Breast epithelium (tissue), 4 donors: ENCODE measurements at regions not wholly inside any gene's neighbourhood (a gene's known extent, or its start where the extent isn't known, plus 50 kb on each side); places are given as distances from the start of the nearest gene placed in this dataset.
"Not testable (repeated sequence)": the region's sequence is repeated elsewhere in the genome, so short reads cannot be mapped to it uniquely, and the experiment has no call there.

ENCODE experiments used
- DNase-seq, 2 donors: peaks; one replicate each; pipeline ENCODE4 v3.0.0-alpha.2; 2019; ENCODE audit warnings: low spot score in 2 of 2
- H3K27ac ChIP-seq, 2 donors: fragments of 200-600 bp; sonication (generic) in 1 of 2; one replicate each; pipeline ENCODE4 v1.5.1; 2016 to 2019; ENCODE audit warnings: mild to moderate bottlenecking in 1 of 2
- H3K27me3 ChIP-seq, 2 donors: fragments of 200-600 bp; sonication (generic) in 1 of 2; one replicate each; pipeline versions ENCODE4 v1.5.1 to v1.6.0; 2017 to 2019; ENCODE audit warnings: control low read depth in 1 of 2, mild to moderate bottlenecking in 1 of 2
- H3K36me3 ChIP-seq: fragments of 200-600 bp; one replicate; pipeline ENCODE4 v1.5.1; 2019
- H3K4me1 ChIP-seq, 2 donors: fragments of 200-600 bp; sonication (generic); one replicate each; pipeline ENCODE4 v1.5.1; 2016 to 2019; ENCODE audit warnings: control low read depth in 1 of 2
- H3K4me3 ChIP-seq, 3 donors: fragments of 200-600 bp; sonication (generic); 1 replicate in 2 of 3; 2 replicates in 1 of 3; pipeline ENCODE4 v1.5.1; 2016 to 2019; ENCODE audit warnings: mild to moderate bottlenecking in 3 of 3, moderate library complexity in 2 of 3
- H3K9me3 ChIP-seq, 2 donors: fragments of 200-600 bp; sonication (generic) in 1 of 2; one replicate each; pipeline ENCODE4 v1.5.1; 2016 to 2019; ENCODE audit warnings: control low read depth in 1 of 2
- intact Hi-C: fragments of 100-400 bp; cut with DNase I; formaldehyde crosslinking; loops from one replicate; pipeline ENCODE4 v1.15.1; 2023; ENCODE audit warnings: low total_unique reads

DNA sequence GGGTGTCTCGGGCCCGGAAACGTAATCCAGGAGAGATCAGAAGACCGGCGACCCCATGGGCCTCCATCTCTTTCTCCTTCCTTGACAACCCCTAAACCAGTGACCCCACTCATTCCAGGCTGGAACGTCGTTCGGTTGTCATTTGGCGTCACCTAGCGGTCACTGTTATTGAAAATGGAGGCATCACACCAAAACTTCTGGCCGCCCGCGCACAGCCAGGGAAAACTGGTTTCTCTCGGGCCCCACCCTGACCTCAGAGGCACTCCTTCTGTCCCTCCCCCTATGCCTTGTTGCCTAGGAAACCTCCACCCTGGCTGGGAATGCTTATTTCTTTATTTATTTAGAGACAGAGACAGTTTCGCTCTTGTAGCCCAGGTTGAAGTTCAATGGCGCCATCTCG lies 2327.3 kb upstream of the TPTE start:
- intact Hi-C loops: not testable (repeated sequence)

DNA sequence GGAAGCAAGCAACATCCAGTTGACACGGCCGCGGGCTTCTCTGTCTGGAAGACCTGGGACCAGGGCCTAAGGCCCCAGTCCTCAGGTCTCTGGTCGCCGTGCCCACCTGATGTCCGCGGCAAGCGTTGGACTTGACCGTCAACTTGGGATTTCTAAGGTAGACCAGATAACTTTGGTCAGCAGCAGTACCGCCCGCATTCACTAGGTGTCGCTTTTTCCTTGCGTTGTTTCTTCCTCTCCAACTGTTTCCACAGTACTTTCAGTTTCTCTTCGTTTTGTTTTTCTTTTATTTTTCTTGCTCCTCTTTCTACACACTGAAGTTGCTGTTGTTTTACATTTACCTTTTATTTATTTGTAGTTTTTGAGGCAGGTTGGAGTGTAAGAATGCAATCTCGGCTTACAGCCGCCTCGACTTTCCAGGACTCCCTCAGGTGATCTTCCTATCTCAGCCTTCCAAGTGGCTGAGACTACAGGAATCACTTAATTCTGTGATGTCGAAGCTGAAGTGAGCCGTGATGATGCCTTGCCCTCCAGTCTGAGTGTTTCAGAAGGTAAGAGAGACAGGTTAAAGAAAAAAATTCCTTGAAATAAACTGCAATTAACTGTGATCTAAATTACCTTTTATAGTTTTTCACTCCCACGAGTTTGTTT lies 2323.9 kb upstream of the TPTE start:
- intact Hi-C loops, H3K27ac ChIP-seq, DNase-seq, H3K9me3 ChIP-seq, H3K4me3 ChIP-seq, H3K36me3 ChIP-seq, H3K4me1 ChIP-seq, H3K27me3 ChIP-seq: not testable (repeated sequence)

More for the DNA sequence above, 2327.3 kb upstream of the TPTE start:
- H3K4me3 ChIP-seq, H3K27ac ChIP-seq, H3K4me1 ChIP-seq, DNase-seq, H3K36me3 ChIP-seq, H3K27me3 ChIP-seq, H3K9me3 ChIP-seq: not testable (repeated sequence)

DNA sequence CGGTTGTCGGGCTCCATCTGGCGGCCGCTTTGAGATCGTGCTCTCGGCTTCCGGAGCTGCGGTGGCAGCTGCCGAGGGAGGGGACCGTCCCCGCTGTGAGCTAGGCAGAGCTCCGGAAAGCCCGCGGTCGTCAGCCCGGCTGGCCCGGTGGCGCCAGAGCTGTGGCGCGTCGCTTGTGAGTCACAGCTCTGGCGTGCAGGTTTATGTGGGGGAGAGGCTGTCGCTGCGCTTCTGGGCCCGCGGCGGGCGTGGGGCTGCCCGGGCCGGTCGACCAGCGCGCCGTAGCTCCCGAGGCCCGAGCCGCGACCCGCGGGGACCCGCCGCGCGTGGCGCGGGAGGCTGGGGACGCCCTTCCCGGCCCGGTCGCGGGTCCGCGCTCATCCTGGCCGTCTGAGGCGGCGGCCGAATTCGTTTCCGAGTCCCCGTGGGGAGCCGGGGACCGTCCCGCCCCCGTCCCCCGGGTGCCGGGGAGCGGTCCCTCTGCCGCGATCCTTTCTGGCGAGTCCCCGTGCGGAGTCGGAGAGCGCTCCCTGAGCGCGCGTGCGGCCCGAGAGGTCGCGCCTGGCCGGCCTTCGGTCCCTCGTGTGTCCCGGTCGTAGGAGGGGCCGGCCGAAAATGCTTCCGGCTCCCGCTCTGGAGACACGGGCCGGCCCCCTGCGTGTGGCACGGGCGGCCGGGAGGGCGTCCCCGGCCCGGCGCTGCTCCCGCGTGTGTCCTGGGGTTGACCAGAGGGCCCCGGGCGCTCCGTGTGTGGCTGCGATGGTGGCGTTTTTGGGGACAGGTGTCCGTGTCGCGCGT lies 2316.1 kb upstream of the TPTE start:
- H3K27ac ChIP-seq, H3K4me3 ChIP-seq, DNase-seq, H3K9me3 ChIP-seq, H3K27me3 ChIP-seq, H3K36me3 ChIP-seq, H3K4me1 ChIP-seq, intact Hi-C loops: not testable (repeated sequence)

DNA sequence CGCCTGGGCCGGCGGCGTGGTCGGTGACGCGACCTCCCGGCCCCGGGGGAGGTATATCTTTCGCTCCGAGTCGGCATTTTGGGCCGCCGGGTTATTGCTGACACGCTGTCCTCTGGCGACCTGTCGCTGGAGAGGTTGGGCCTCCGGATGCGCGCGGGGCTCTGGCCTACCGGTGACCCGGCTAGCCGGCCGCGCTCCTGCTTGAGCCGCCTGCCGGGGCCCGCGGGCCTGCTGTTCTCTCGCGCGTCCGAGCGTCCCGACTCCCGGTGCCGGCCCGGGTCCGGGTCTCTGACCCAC lies 2315.5 kb upstream of the TPTE start:
- H3K27me3 ChIP-seq, H3K9me3 ChIP-seq: not testable (repeated sequence)

DNA sequence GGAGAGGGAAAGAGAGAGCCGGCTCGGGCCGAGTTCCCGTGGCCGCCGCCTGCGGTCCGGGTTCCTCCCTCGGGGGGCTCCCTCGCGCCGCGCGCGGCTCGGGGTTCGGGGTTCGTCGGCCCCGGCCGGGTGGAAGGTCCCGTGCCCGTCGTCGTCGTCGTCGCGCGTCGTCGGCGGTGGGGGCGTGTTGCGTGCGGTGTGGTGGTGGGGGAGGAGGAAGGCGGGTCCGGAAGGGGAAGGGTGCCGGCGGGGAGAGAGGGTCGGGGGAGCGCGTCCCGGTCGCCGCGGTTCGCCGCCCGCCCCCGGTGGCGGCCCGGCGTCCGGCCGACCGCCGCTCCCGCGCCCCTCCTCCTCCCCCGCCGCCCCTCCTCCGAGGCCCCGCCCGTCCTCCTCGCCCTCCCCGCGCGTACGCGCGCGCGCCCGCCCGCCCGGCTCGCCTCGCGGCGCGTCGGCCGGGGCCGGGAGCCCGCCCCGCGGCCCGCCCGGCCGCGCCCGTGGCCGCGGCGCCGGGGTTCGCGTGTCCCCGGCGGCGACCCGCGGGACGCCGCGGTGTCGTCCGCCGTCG lies 2308.3 kb upstream of the TPTE start:
- H3K4me1 ChIP-seq, H3K4me3 ChIP-seq, H3K36me3 ChIP-seq, H3K9me3 ChIP-seq, H3K27me3 ChIP-seq, H3K27ac ChIP-seq, intact Hi-C loops: not testable (repeated sequence)
- peak in 1 of 2 donors; percentile 86 for DNase-seq

More for the DNA sequence above, 2315.5 kb upstream of the TPTE start:
- H3K27ac ChIP-seq, H3K36me3 ChIP-seq, H3K4me1 ChIP-seq, H3K4me3 ChIP-seq, DNase-seq, intact Hi-C loops: not testable (repeated sequence)

DNA sequence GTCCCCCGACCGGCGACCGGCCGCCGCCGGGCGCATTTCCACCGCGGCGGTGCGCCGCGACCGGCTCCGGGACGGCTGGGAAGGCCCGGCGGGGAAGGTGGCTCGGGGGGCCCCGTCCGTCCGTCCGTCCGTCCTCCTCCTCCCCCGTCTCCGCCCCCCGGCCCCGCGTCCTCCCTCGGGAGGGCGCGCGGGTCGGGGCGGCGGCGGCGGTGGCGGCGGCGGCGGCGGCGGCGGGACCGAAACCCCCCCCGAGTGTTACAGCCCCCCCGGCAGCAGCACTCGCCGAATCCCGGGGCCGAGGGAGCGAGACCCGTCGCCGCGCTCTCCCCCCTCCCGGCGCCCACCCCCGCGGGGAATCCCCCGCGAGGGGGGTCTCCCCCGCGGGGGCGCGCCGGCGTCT lies 2306.8 kb upstream of the TPTE start:
- H3K27ac ChIP-seq, H3K4me1 ChIP-seq, intact Hi-C loops, DNase-seq, H3K27me3 ChIP-seq, H3K36me3 ChIP-seq, H3K9me3 ChIP-seq, H3K4me3 ChIP-seq: not testable (repeated sequence)

DNA sequence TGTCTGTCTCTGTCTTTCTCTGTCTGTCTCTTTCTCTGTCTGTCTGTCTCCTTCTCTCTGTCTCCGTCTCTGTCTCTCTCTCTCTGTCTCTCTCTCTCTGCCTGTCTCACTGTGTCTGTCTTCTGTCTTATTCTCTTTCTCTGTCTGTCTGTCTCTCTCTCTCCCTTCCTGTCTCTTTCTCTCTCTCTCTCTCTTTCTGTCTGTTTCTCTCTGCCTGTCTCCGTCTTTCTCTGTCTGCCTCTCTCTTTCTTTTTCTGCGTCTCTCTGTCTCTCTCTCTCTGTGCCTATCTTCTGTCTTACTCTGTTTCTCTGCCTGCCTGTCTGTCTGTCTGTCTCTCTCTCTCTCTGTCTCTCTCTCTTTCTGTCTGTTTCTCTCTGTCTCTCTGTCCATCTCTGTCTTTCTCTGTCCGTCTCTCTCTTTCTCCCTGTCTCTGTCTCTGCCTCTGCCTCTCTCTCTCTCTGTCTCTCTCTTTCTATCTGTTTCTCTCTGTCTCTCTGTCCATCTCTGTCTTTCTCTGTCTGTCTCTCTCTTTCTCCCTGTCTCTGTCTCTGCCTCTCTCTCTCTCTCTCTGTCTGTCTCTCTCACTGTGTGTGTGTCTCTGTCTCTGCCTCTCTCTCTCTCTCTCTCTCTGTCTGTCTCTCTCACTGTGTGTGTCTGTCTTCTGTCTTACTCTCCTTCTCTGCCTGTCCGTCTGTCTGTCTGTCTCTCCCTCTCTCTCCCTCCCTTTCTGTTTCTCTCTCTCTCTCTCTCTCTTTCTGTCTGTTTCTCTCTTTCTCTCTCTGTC lies 2291.8 kb upstream of the TPTE start:
- H3K27me3 ChIP-seq, H3K9me3 ChIP-seq, H3K36me3 ChIP-seq, intact Hi-C loops, H3K4me1 ChIP-seq, DNase-seq, H3K4me3 ChIP-seq, H3K27ac ChIP-seq: not testable (repeated sequence)

DNA sequence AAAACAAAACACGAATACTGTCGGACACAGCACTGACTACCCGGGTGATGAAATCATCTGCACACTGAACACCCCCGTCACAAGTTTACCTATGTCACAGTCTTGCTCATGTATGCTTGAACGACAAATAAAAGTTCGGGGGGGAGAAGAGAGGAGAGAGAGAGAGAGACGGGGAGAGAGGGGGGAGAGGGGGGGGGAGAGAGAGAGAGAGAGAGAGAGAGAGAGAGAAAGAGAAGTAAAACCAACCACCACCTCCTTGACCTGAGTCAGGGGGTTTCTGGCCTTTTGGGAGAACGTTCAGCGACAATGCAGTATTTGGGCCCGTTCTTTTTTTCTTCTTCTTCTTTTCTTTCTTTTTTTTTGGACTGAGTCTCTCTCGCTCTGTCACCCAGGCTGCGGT lies 2290.1 kb upstream of the TPTE start:
- H3K4me3 ChIP-seq, H3K27ac ChIP-seq, intact Hi-C loops, H3K4me1 ChIP-seq, H3K36me3 ChIP-seq, DNase-seq, H3K27me3 ChIP-seq, H3K9me3 ChIP-seq: not testable (repeated sequence)

DNA sequence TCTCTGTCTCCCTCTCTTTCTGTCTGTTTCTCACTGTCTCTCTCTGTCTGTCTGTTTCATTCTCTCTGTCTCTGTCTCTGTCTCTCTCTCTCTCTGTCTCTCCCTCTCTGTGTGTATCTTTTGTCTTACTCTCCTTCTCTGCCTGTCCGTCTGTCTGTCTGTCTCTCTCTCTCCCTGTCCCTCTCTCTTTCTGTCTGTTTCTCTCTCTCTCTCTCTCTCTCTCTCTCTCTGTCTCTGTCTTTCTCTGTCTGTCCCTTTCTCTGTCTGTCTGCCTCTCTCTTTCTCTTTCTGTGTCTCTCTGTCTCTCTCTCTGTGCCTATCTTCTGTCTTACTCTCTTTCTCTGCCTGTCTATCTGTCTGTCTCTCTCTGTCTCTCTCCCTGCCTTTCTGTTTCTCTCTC lies 2288.4 kb upstream of the TPTE start:
- H3K36me3 ChIP-seq, H3K27me3 ChIP-seq, H3K9me3 ChIP-seq, intact Hi-C loops, DNase-seq, H3K27ac ChIP-seq, H3K4me1 ChIP-seq, H3K4me3 ChIP-seq: not testable (repeated sequence)

DNA sequence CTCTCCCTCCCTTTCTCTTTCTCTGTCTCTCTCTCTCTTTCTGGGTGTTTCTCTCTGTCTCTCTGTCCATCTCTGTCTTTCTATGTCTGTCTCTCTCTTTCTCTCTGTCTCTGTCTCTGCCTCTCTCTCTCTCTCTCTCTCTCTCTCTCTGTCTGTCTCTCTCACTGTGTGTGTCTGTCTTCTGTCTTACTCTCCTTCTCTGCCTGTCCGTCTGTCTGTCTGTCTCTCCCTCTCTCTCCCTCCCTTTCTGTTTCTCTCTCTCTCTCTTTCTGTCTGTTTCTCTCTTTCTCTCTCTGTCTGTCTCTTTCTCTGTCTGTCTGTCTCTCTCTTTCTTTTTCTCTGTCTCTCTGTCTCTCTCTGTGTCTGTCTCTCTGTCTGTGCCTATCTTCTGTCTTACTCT lies 2287.3 kb upstream of the TPTE start:
- H3K27me3 ChIP-seq, H3K4me3 ChIP-seq, intact Hi-C loops, H3K9me3 ChIP-seq, H3K4me1 ChIP-seq, H3K36me3 ChIP-seq, DNase-seq, H3K27ac ChIP-seq: not testable (repeated sequence)

DNA sequence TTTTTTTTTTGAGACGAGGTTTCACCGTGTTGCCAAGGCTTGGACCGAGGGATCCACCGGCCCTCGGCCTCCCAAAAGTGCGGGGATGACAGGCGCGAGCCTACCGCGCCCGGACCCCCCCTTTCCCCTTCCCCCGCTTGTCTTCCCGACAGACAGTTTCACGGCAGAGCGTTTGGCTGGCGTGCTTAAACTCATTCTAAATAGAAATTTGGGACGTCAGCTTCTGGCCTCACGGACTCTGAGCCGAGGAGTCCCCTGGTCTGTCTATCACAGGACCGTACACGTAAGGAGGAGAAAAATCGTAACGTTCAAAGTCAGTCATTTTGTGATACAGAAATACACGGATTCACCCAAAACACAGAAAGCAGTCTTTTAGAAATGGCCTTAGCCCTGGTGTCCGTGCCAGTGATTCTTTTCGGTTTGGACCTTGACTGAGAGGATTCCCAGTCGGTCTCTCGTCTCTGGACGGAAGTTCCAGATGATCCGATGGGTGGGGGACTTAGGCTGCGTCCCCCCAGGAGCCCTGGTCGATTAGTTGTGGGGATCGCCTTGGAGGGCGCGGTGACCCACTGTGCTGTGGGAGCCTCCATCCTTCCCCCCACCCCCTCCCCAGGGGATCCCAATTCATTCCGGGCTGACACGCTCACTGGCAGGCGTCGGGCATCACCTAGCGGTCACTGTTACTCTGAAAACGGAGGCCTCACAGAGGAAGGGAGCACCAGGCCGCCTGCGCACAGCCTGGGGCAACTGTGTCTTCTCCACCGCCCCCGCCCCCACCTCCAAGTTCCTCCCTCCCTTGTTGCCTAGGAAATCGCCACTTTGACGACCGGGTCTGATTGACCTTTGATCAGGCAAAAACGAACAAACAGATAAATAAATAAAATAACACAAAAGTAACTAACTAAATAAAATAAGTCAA lies 2276.4 kb upstream of the TPTE start:
- H3K27ac ChIP-seq, H3K27me3 ChIP-seq, DNase-seq, H3K4me3 ChIP-seq, intact Hi-C loops, H3K9me3 ChIP-seq, H3K4me1 ChIP-seq, H3K36me3 ChIP-seq: not testable (repeated sequence)

DNA sequence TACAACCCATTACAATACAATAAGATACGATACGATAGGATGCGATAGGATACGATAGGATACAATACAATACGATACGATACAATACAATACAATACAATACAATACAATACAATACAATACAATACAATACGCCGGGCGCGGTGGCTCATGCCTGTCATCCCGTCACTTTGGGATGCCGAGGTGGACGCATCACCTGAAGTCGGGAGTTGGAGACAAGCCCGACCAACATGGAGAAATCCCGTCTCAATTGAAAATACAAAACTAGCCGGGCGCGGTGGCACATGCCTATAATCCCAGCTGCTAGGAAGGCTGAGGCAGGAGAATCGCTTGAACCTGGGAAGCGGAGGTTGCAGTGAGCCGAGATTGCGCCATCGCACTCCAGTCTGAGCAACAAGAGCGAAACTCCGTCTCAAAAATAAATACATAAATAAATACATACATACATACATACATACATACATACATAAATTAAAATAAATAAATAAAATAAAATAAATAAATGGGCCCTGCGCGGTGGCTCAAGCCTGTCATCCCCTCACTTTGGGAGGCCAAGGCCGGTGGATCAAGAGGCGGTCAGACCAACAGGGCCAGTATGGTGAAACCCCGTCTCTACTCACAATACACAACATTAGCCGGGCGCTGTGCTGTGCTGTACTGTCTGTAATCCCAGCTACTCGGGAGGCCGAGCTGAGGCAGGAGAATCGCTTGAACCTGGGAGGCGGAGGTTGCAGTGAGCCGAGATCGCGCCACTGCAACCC lies 2275.6 kb upstream of the TPTE start:
- intact Hi-C loops: not testable (repeated sequence)

More for the DNA sequence above, 2275.6 kb upstream of the TPTE start:
- H3K4me3 ChIP-seq, DNase-seq, H3K27me3 ChIP-seq, H3K36me3 ChIP-seq, H3K4me1 ChIP-seq, H3K9me3 ChIP-seq, H3K27ac ChIP-seq: not testable (repeated sequence)
